SK-N-DZ (cell line): ENCODE measurements at regions not wholly inside any gene's neighbourhood (a gene's known extent, or its start where the extent isn't known, plus 50 kb on each side); places are given as distances from the start of the nearest gene placed in this dataset.
"Not testable (repeated sequence)": the region's sequence is repeated elsewhere in the genome, so short reads cannot be mapped to it uniquely, and the experiment has no call there.

Source experiments
- DNase-seq: peaks from one replicate; pipeline ENCODE4 v3.0.0-alpha.2; 2015; ENCODE audit warnings: low spot score

GRCh38 chr3:72536878-72537267 lies 311.4 kb downstream of the SHQ1 start:
- no peak for DNase-seq

- no peak for DNase-seq
Measured at GRCh38 chr3:72536206-72536877, 311.9 kb downstream of the SHQ1 start.

- DNase-seq, result no peak
Measured at GRCh38 chr3:72535772-72536171, 312.5 kb downstream of the SHQ1 start.

- no peak for DNase-seq
Measured at GRCh38 chr3:72533591-72534473, 314.4 kb downstream of the SHQ1 start.

- no peak for DNase-seq
Measured at GRCh38 chr3:72530426-72530825, 317.8 kb downstream of the SHQ1 start.

GRCh38 chr3:72529081-72529480 lies 319.2 kb downstream of the SHQ1 start:
- DNase-seq, result no peak

- no peak for DNase-seq
Measured at GRCh38 chr3:72523429-72524151, 324.7 kb downstream of the SHQ1 start.

- no peak for DNase-seq
Measured at GRCh38 chr3:72520690-72521308, 327.4 kb downstream of the SHQ1 start.

GRCh38 chr3:72519946-72520604 lies 328.2 kb downstream of the SHQ1 start:
- DNase-seq, result no peak

GRCh38 chr3:72517921-72518424 lies 330.3 kb downstream of the SHQ1 start:
- DNase-seq, result peak; percentile 32

GRCh38 chr3:72517336-72517735 lies 330.9 kb downstream of the SHQ1 start:
- no peak for DNase-seq

- DNase-seq, result no peak
Measured at GRCh38 chr3:72516361-72516760, 331.9 kb downstream of the SHQ1 start.

- DNase-seq, result no peak
Measured at GRCh38 chr3:72515941-72516340, 332.3 kb downstream of the SHQ1 start.

- DNase-seq, result no peak
Measured at GRCh38 chr3:72515281-72515680, 333.0 kb downstream of the SHQ1 start.

- DNase-seq, result no peak
Measured at GRCh38 chr3:72510247-72510646, 338.0 kb downstream of the SHQ1 start.

GRCh38 chr3:72505539-72506405 lies 342.5 kb downstream of the SHQ1 start:
- DNase-seq, result no peak

- DNase-seq, result not testable (repeated sequence)
Measured at GRCh38 chr3:72497501-72497900, 350.7 kb downstream of the SHQ1 start.

GRCh38 chr3:72496051-72496670 lies 352.1 kb downstream of the SHQ1 start:
- DNase-seq, result no peak

GRCh38 chr3:72494626-72495025 lies 353.6 kb downstream of the SHQ1 start:
- DNase-seq, result no peak

GRCh38 chr3:72494130-72494529 lies 354.1 kb downstream of the SHQ1 start:
- no peak for DNase-seq
